Stomach (tissue), 8 donors: ENCODE measurements at regions not wholly inside any gene's neighbourhood (a gene's known extent, or its start where the extent isn't known, plus 50 kb on each side); places are given as distances from the start of the nearest gene placed in this dataset.

ENCODE experiments used
- DNase-seq, 2 donors: peaks; one replicate each; pipeline versions ENCODE4 v3.0.0 to v3.0.0-alpha.2; 2013 to 2019
- H3K27ac ChIP-seq, 5 donors: fragments of 200-600 bp in 4 of 5; sonication (generic) in 4 of 5; one replicate each; pipeline ENCODE4 v1.5.1; 2013 to 2019; ENCODE audit warnings: mild to moderate bottlenecking in 1 of 5, moderate library complexity in 1 of 5
- H3K27me3 ChIP-seq, 3 donors: fragments of 200-600 bp; sonication (generic); one replicate each; pipeline ENCODE4 v1.5.1; 2017 to 2019; ENCODE audit warnings: mixed run types in 1 of 3
- H3K36me3 ChIP-seq, 4 donors: fragments of 200-600 bp; sonication (generic); 1 replicate in 3 of 4; 2 replicates in 1 of 4; pipeline ENCODE4 v1.5.1; 2016 to 2019
- H3K4me1 ChIP-seq, 4 donors: fragments of 200-600 bp; sonication (generic); one replicate each; pipeline ENCODE4 v1.5.1; 2016 to 2019
- H3K4me3 ChIP-seq, 4 donors: fragments of 200-600 bp; sonication (generic) in 3 of 4; one replicate each; pipeline ENCODE4 v1.5.1; 2016 to 2019; ENCODE audit warnings: mild to moderate bottlenecking in 1 of 4
- H3K9me3 ChIP-seq, 4 donors: fragments of 200-600 bp; sonication (generic); one replicate each; pipeline ENCODE4 v1.5.1; 2016 to 2019
- CTCF ChIP-seq, 7 experiments: fragments of 450-650 bp in 4 of 7; fragments of 200-600 bp in 3 of 7; sonication (generic) in 3 of 7; IDR thresholded peaks; one replicate each; pipeline ENCODE4 v1.5.1; 2016 to 2019; ENCODE audit warnings: antibody characterized with exemption in 7 of 7, control low read depth in 2 of 7, mild to moderate bottlenecking in 1 of 7
- EP300 ChIP-seq: sonication (generic); formaldehyde crosslinking; IDR thresholded peaks from one replicate; pipeline ENCODE4 v1.6.1; 2017; ENCODE audit warnings: antibody characterized with exemption
- POLR2A ChIP-seq, 4 donors: fragments of 450-650 bp; IDR thresholded peaks; one replicate each; pipeline ENCODE4 v1.6.1; 2016; ENCODE audit warnings: antibody characterized with exemption in 4 of 4, control low read depth in 2 of 4, mild to moderate bottlenecking in 1 of 4, moderate library complexity in 1 of 4
- POLR2AphosphoS5 ChIP-seq, 3 donors: sonication (generic); formaldehyde crosslinking; IDR thresholded peaks; one replicate each; pipeline ENCODE4 v1.6.1; 2016; ENCODE audit warnings: antibody characterized with exemption in 3 of 3
- WGBS, 5 donors: extraction: QIAGEN DNeasy Blood & Tissue Kit in 3 of 5; methylation state at CpG; one replicate each; pipeline versions ENCODE4 v1.1.5 to v1.1.7; 2013 to 2018; 5-methylcytosine and 5-hydroxymethylcytosine counted together
- intact Hi-C: fragments of 100-400 bp; cut with DNase I; formaldehyde crosslinking; loops from one replicate; pipeline ENCODE4 v1.15.1; 2023; ENCODE audit warnings: low total_unique reads
- donor health status: healthy with polysubstance abuse.
- donor health status: Bipolar disorder and iron deficiency.
- donor health status: healthy.

DNA sequence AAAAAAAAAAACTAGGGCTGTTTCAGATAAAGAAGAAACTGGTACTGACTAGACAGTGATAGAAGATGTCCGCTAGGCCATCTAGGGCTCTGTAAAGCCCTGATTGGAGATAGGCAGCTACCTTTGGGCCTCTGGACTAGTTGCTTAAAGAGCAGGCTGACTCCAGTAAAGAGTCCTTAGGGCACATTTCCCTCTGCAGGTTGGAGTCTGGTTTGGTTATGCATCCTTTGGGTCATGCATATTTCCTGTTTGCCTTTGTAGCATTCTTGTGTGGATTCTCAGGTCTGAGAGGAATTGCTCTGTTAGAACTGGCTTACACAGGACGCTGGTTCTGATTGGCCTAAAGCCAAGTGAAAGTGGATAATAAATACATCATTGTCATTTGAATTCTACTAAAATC lies 165.5 kb upstream of the LRRN1 start:
- WGBS, 5 donors, result 57 to 70% (median 63%) methylated on average over 2 of the region's 2 CpGs

DNA sequence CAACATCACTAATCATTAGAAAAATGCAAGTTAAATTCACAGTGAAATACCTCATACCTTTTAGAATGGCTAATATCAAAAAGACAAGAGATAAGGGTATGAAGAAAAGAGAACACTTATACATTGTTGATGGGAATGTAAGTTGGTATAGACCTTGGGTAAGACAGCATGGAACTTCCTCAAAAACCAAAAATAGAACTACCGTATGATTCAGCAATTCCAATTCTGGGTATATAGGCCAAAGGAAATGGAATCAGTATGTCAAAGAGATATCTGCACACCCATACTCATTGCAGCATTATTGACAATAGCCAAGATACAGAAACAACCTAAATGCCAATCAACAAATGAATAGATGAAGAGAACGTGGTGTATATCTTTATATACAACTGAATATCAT lies 166.8 kb upstream of the LRRN1 start:
- TF ChIP-seq EP300, result no peak
- no peak for TF ChIP-seq POLR2A (IDR thresholded peaks at IDR 0.05)
- no peak for TF ChIP-seq CTCF (IDR thresholded peaks at IDR 0.05)
- TF ChIP-seq POLR2AphosphoS5 (IDR thresholded peaks at IDR 0.05), result no peak
- H3K4me3 ChIP-seq, result no peak overlapping the region
- no peaks in the 10 kb centered on the region for H3K4me1 ChIP-seq
- H3K27ac ChIP-seq, result no peak overlapping the region
- 67 to 83% (median 83%) methylated on average over 2 of the region's 2 CpGs for WGBS, 5 donors
- H3K36me3 ChIP-seq, result no peaks in the 10 kb centered on the region
- no peaks in the 10 kb centered on the region for H3K9me3 ChIP-seq
- DNase-seq, result no peak
- H3K27me3 ChIP-seq, result no peaks in the 10 kb centered on the region
- intact Hi-C loops, result no loop called here

More for the DNA sequence above, 165.5 kb upstream of the LRRN1 start:
- no peaks in the 10 kb centered on the region for H3K36me3 ChIP-seq
- no peak overlapping the region for H3K4me3 ChIP-seq
- DNase-seq, result no peak
- intact Hi-C loops, result no loop called here
- no peaks in the 10 kb centered on the region for H3K4me1 ChIP-seq
- TF ChIP-seq POLR2A (IDR thresholded peaks at IDR 0.05), result no peak
- no peak for TF ChIP-seq EP300
- no peak for TF ChIP-seq CTCF (IDR thresholded peaks at IDR 0.05)
- no peak for TF ChIP-seq POLR2AphosphoS5 (IDR thresholded peaks at IDR 0.05)
- no peaks in the 10 kb centered on the region for H3K9me3 ChIP-seq
- no peaks in the 10 kb centered on the region for H3K27me3 ChIP-seq
- H3K27ac ChIP-seq, result no peak overlapping the region

GRCh38 chr3:3631114-3631513 lies 168.1 kb upstream of the LRRN1 start:
- Histone ChIP-seq H3K4me1 (no peaks in the 10 kb centered on the region), H3K27ac (no peak overlapping the region), H3K27me3 (no peaks in the 10 kb centered on the region), H3K4me3 (no peak overlapping the region), H3K9me3 (no peaks in the 10 kb centered on the region), H3K36me3 (no peaks in the 10 kb centered on the region)
- no peak for TF ChIP-seq EP300
- TF ChIP-seq POLR2A (IDR thresholded peaks at IDR 0.05), result no peak
- TF ChIP-seq POLR2AphosphoS5 (IDR thresholded peaks at IDR 0.05), result no peak
- TF ChIP-seq CTCF (IDR thresholded peaks at IDR 0.05), result no peak
- no peak for DNase-seq
- WGBS, 5 donors, result 79 to 85% (median 80%) methylated on average over 4 of the region's 4 CpGs
- intact Hi-C loops, result no loop called here

DNA sequence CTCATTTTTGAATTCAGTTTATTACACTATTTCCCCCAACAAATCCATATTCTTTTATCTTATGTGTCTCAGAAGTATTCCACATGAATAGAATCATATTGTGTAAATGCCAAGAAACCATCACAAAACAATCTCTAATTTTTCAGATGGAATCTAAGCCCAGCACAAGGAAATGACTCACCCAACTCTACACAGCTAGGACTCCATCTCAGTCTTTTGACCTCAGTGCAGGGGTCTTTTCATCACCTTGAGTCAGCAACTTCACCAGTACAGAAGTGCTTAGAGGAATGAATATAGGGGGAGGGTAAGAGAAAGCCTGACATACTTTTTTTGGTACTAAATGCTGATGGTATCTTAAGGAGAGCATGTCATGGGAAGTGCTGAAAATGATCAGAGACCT lies 169.3 kb upstream of the LRRN1 start:
- TF ChIP-seq POLR2A (IDR thresholded peaks at IDR 0.05) (no peak), EP300 (no peak), CTCF (IDR thresholded peaks at IDR 0.05) (no peak), POLR2AphosphoS5 (IDR thresholded peaks at IDR 0.05) (no peak)
- no peaks in the 10 kb centered on the region for H3K36me3 ChIP-seq
- no peak for DNase-seq
- intact Hi-C loops, result no loop called here
- no peaks in the 10 kb centered on the region for H3K4me1 ChIP-seq
- no peak overlapping the region for H3K27ac ChIP-seq
- H3K27me3 ChIP-seq, result no peaks in the 10 kb centered on the region
- H3K4me3 ChIP-seq, result no peak overlapping the region
- no peaks in the 10 kb centered on the region for H3K9me3 ChIP-seq
